ENCODE measurements at regions not wholly inside any gene's neighbourhood (a gene's known extent, or its start where the extent isn't known, plus 50 kb on each side); places are given as distances from the start of the nearest gene placed in this dataset.
"Not testable (repeated sequence)": the region's sequence is repeated elsewhere in the genome, so short reads cannot be mapped to it uniquely, and the experiment has no call there.

- H3K36me3 Mint-ChIP-seq, H3K27ac Mint-ChIP-seq, H3K4me1 Mint-ChIP-seq, DNase-seq, ATAC-seq, POLR2A ChIA-PET, H3K27me3 Mint-ChIP-seq, H3K9me3 Mint-ChIP-seq, H3K4me3 Mint-ChIP-seq: not testable (repeated sequence)
Observed at GRCh38 chr14:105675905-105676670, 149.7 kb downstream of the TMEM121 start.

DNA sequence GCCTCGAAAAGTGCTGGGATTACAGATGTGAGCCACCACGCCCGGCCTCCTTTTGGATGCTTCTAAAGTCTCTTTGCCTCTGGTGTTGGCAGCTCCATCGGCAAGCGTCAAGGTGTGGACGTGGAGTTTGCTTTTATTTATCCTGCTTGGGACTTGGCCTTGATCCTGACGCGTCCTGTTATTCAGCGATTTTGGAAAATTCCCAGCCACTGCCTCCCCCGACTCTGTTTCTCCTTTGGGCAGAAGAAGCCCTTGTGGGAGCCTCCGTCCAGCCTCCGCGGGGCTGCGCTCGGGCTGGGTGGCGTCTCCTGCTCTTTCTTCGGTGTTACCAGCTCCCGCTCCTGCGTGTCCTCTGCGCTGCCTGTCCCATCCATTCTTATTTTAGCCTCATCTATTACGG, 151.7 kb downstream of the TMEM121 start:
- POLR2A ChIA-PET, H3K27ac Mint-ChIP-seq, H3K9me3 Mint-ChIP-seq, ATAC-seq, H3K36me3 Mint-ChIP-seq, H3K27me3 Mint-ChIP-seq, H3K4me3 Mint-ChIP-seq, H3K4me1 Mint-ChIP-seq: not testable (repeated sequence)
- peak in 1 of 10 donors; percentile 67 for DNase-seq

- H3K27me3 Mint-ChIP-seq, H3K4me1 Mint-ChIP-seq, H3K36me3 Mint-ChIP-seq, H3K9me3 Mint-ChIP-seq, H3K4me3 Mint-ChIP-seq, DNase-seq, POLR2A ChIA-PET, H3K27ac Mint-ChIP-seq: not testable (repeated sequence)
- peak; percentile 25 to 35 for ATAC-seq
Observed at GRCh38 chr14:105678996-105679958, 152.9 kb downstream of the TMEM121 start.

DNA sequence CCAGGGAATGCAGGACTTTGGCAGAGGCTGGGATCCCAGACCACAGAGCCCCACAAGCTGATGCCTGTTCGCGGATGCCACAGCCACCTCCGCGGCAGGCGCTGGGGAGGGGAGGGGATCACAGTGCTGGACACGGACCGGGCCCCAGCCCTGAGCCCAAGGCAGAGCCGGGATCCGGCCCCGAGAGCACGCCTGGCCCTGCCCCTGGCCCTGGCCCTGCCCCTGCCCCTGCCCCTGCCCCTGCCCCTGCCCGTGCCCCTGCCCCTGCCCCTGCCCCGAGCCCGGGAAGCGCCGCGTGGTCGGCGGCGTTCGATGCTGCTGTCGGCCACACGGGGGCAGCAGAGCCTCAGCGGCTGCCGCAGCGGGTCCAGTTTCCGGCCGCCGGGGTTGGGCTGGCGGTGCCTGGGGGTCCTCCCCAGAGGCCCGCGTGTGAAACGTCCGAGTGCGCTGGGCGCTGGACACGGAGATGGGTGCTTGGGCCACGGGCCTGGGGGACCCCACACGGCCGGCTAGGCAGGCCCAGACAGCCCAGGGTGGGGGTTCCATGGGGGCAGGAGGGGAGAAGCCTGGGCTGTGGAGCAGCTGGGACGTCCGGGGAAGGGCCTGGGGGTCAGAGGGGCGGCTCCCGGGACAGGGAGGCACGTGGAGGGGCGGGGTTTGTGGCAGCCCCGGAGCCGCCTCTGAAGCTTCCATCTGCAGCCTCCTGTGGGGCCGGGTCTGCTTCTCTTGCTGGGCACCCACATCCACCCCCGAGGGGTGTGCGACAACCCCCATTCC, 153.8 kb downstream of the TMEM121 start:
- H3K27me3 Mint-ChIP-seq, H3K27ac Mint-ChIP-seq, H3K36me3 Mint-ChIP-seq, H3K9me3 Mint-ChIP-seq, POLR2A ChIA-PET, H3K4me3 Mint-ChIP-seq: not testable (repeated sequence)
- H3K4me1 Mint-ChIP-seq = peaks cover 0 to 12% (median 3%) of the 10 kb centered on the region in 4 donors
- DNase-seq (peak in 4 of 10 donors; percentile 16 to 64 (median 24)), ATAC-seq (peak; percentile 74 to 82)

- not testable (repeated sequence) for H3K36me3 Mint-ChIP-seq
- peak in 1 of 10 donors; percentile 61 for DNase-seq
Observed at GRCh38 chr14:105680736-105681098, 154.3 kb downstream of the TMEM121 start.

DNA sequence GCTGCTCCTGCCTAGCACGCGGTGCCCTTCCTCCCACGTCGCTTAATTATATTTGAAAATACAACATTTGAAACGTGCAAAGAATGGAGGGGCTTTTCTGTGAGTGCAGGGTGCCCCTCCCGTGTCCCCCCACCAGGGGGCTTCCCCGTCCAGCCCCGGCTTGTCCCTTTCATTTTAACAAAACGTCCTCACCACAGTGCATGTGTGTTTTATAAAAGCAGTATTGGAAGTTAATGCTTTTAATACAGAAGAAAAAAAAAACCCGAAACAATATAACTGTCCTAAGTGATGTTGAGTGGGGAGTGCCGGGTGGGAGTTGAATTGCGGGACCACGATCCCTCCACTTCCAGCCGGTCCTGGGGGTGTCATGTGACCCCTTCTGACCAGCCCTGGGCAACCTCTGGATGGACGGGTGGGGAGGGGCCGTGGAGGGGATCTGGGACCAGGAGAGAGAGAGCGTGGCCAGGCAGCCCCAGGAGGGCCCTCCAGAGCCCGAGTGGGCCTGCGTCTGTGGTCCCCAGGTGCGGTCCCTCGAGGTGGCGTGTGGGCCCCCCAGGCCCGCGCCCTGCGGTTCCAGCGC, 155.3 kb downstream of the TMEM121 start:
- H3K9me3 Mint-ChIP-seq, ATAC-seq, POLR2A ChIA-PET, H3K36me3 Mint-ChIP-seq, H3K27me3 Mint-ChIP-seq: not testable (repeated sequence)
- Mint-ChIP-seq H3K4me1 (peaks cover 0 to 13% (median 3%) of the 10 kb centered on the region in 4 donors), H3K4me3 (peak overlapping the region in 2 of 10 donors; percentile 24 to 55), H3K27ac (peak overlapping the region in 2 of 10 donors; percentile 79 to 82)
- DNase-seq = peak in 1 of 10 donors; percentile 59

More at GRCh38 chr14:105680736-105681098, 154.3 kb downstream of the TMEM121 start:
- POLR2A ChIA-PET, H3K27me3 Mint-ChIP-seq, H3K9me3 Mint-ChIP-seq, H3K27ac Mint-ChIP-seq: not testable (repeated sequence)
- peak; percentile 9 to 19 for ATAC-seq
- H3K4me1 Mint-ChIP-seq = peaks cover 0 to 13% (median 3%) of the 10 kb centered on the region in 4 donors
- peak overlapping the region in 1 of 10 donors; percentile 42 for H3K4me3 Mint-ChIP-seq

DNA sequence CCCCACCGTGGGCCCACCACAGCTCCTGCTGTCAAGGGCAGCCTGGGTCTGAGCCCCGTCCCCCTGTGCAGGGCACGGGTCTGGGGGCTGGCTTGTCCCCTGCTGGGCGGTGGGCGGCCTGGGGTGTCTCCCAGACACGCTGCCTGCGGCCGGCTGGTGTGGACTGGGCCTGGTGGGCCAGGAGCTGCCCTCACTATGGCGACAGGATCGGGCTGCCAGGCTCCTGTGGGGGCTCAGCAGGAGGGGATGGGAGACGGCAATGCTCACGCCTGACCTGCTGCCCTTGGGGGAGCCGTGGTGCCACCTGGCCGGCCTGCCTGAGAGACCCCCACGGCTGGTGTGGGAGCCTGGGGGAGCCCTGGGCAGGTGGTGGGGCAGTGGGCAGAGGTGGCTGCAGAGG, 156.1 kb downstream of the TMEM121 start:
- H3K4me1 Mint-ChIP-seq = peaks cover 0 to 11% (median 3%) of the 10 kb centered on the region in 4 donors
- H3K27me3 Mint-ChIP-seq, ATAC-seq, H3K4me3 Mint-ChIP-seq, H3K9me3 Mint-ChIP-seq, POLR2A ChIA-PET, H3K36me3 Mint-ChIP-seq, DNase-seq: not testable (repeated sequence)
- H3K27ac Mint-ChIP-seq = peak overlapping the region in 1 of 10 donors; percentile 79

GRCh38 chr14:105682956-105683570, 156.7 kb downstream of the TMEM121 start:
- Mint-ChIP-seq H3K36me3 (no peaks in the 10 kb centered on the region), H3K27ac (peak overlapping the region in 3 of 10 donors; percentile 19 to 79 (median 48)), H3K9me3 (no peaks in the 10 kb centered on the region), H3K4me1 (peaks cover 0 to 15% (median 4%) of the 10 kb centered on the region in 4 donors), H3K4me3 (peak overlapping the region in 1 of 10 donors; percentile 39), H3K27me3 (no peaks in the 10 kb centered on the region)
- POLR2A ChIA-PET = no interaction called here
- no peak for ATAC-seq
- peak in 1 of 10 donors; percentile 52 for DNase-seq

DNA sequence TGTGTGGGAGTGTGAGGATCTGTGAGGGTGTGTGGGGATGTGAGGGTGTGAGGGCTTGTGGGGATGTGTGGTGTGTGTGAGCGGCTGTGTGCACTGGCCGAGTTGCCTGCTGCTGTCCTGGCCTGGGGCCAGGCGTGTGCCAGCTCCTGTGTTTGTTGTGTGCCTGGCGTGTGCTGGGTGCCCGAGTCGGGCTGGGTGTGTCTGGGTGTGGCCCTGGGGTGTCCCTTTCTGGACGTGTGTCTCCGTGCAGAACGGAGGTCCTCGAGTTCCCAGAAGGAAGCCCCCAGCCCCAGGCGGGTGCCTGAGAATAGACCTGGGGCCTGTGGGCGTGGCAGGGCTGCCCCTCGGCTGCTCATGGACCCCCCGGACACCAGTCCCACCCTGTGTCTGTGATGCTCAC, 157.7 kb downstream of the TMEM121 start:
- H3K9me3 Mint-ChIP-seq, ATAC-seq, H3K36me3 Mint-ChIP-seq, H3K27me3 Mint-ChIP-seq, H3K4me3 Mint-ChIP-seq, POLR2A ChIA-PET, H3K27ac Mint-ChIP-seq: not testable (repeated sequence)
- DNase-seq = peak in 1 of 10 donors; percentile 62
- H3K4me1 Mint-ChIP-seq = peaks cover 0 to 19% (median 4%) of the 10 kb centered on the region in 4 donors

DNA sequence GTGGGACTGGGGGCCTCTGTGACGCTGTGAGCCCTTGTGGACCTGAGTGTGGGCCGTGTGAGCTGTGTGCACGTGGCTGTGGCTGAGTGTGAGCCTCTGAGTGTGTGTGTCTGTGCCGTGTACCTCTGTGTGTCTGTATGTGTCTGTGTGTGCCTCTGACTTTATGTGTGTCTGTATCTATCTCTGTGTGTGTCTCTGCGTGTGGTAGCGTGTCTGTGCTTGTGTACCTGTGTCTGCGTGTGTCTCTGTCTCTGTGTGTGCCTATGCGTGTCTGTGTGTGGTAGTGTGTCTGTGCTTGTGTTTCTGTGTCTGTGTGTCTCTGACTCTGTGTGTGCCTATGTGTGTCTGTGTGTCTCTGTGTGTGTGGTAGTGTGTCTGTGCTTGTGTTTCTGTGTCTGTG, 158.2 kb downstream of the TMEM121 start:
- Mint-ChIP-seq H3K27ac (peak overlapping the region in 5 of 10 donors; percentile 5 to 87 (median 66)), H3K4me1 (peaks cover 0 to 20% (median 4%) of the 10 kb centered on the region in 4 donors), H3K4me3 (peak overlapping the region in 1 of 10 donors; percentile 17)
- H3K27me3 Mint-ChIP-seq, H3K9me3 Mint-ChIP-seq, POLR2A ChIA-PET, H3K36me3 Mint-ChIP-seq, ATAC-seq: not testable (repeated sequence)
- peak in 1 of 10 donors; percentile 52 for DNase-seq

GRCh38 chr14:105685003-105685402, 158.6 kb downstream of the TMEM121 start:
- POLR2A ChIA-PET = no interaction called here
- no peaks in the 10 kb centered on the region for H3K36me3 Mint-ChIP-seq
- peak in 1 of 10 donors; percentile 32 for DNase-seq
- H3K27me3 Mint-ChIP-seq = no peaks in the 10 kb centered on the region
- peak overlapping the region in 1 of 10 donors; percentile 17 for H3K4me3 Mint-ChIP-seq
- H3K27ac Mint-ChIP-seq = peak overlapping the region in 6 of 10 donors; percentile 5 to 87 (median 54)
- no peak for ATAC-seq
- peaks cover 0 to 20% (median 4%) of the 10 kb centered on the region in 4 donors for H3K4me1 Mint-ChIP-seq
- H3K9me3 Mint-ChIP-seq = no peaks in the 10 kb centered on the region

- H3K36me3 Mint-ChIP-seq, POLR2A ChIA-PET, H3K27me3 Mint-ChIP-seq, H3K4me3 Mint-ChIP-seq, H3K27ac Mint-ChIP-seq, ATAC-seq, H3K9me3 Mint-ChIP-seq: not testable (repeated sequence)
- peak in 1 of 10 donors; percentile 30 for DNase-seq
- peaks cover 0 to 21% (median 5%) of the 10 kb centered on the region in 4 donors for H3K4me1 Mint-ChIP-seq
Observed at GRCh38 chr14:105685605-105686004, 159.2 kb downstream of the TMEM121 start.
